ENCODE measurements at regions not wholly inside any gene's neighbourhood (a gene's known extent, or its start where the extent isn't known, plus 50 kb on each side); places are given as distances from the start of the nearest gene placed in this dataset.

- H3K27me3 ChIP-seq (replicated peaks; ENCODE audit: insufficient read depth) = no peaks in the 10 kb centered on the region
- intact Hi-C loops (cut with DNase I) = loop anchor here (5.0 kb wide), 1 partner anchor 736 kb away; no protein-coding TSS in a partner anchor
- H3K9me3 ChIP-seq = no peaks in the 10 kb centered on the region
- TF ChIP-seq POLR2AphosphoS5 (IDR thresholded peaks at IDR 0.05) = no peak
- TF ChIP-seq, protein P1, sequence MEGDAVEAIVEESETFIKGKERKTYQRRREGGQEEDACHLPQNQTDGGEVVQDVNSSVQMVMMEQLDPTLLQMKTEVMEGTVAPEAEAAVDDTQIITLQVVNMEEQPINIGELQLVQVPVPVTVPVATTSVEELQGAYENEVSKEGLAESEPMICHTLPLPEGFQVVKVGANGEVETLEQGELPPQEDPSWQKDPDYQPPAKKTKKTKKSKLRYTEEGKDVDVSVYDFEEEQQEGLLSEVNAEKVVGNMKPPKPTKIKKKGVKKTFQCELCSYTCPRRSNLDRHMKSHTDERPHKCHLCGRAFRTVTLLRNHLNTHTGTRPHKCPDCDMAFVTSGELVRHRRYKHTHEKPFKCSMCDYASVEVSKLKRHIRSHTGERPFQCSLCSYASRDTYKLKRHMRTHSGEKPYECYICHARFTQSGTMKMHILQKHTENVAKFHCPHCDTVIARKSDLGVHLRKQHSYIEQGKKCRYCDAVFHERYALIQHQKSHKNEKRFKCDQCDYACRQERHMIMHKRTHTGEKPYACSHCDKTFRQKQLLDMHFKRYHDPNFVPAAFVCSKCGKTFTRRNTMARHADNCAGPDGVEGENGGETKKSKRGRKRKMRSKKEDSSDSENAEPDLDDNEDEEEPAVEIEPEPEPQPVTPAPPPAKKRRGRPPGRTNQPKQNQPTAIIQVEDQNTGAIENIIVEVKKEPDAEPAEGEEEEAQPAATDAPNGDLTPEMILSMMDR (IDR thresholded peaks at IDR 0.05) = no peak
- H3K27ac ChIP-seq = no peak overlapping the region
- no peaks in the 10 kb centered on the region for H3K36me3 ChIP-seq
- no peak for DNase-seq (ENCODE audit: low spot score)
- WGBS = 93% methylated on average over 7 of the region's 7 CpGs
- H3K4me1 ChIP-seq (replicated peaks) = no peaks in the 10 kb centered on the region
- H3K4me3 ChIP-seq = no peak overlapping the region
Measured at GRCh38 chr11:109747839-109748238, 325.8 kb downstream of the C11orf87 start.

- Histone ChIP-seq H3K27me3 (replicated peaks; ENCODE audit: insufficient read depth) (no peaks in the 10 kb centered on the region), H3K36me3 (no peaks in the 10 kb centered on the region), H3K27ac (no peak overlapping the region), H3K9me3 (no peaks in the 10 kb centered on the region), H3K4me3 (no peak overlapping the region), H3K4me1 (replicated peaks) (no peaks in the 10 kb centered on the region)
- 21% methylated on average over 1 of the region's 1 CpG for WGBS
- intact Hi-C loops (cut with DNase I) = loop anchor here (5.0 kb wide), 1 partner anchor 737 kb away; no protein-coding TSS in a partner anchor
- no peak for TF ChIP-seq POLR2AphosphoS5 (IDR thresholded peaks at IDR 0.05)
- TF ChIP-seq, protein P1 (IDR thresholded peaks at IDR 0.05) = no peak
- TF ChIP-seq POLR2A (IDR thresholded peaks at IDR 0.05) = no peak
- no peak for DNase-seq (ENCODE audit: low spot score)
Measured at GRCh38 chr11:109749476-109749875, 327.5 kb downstream of the C11orf87 start.

- TF ChIP-seq, protein P1 (IDR thresholded peaks at IDR 0.05) = no peak
- no peak for TF ChIP-seq POLR2A (IDR thresholded peaks at IDR 0.05)
- TF ChIP-seq POLR2AphosphoS5 (IDR thresholded peaks at IDR 0.05) = no peak
- Histone ChIP-seq H3K27me3 (replicated peaks; ENCODE audit: insufficient read depth) (no peaks in the 10 kb centered on the region), H3K4me3 (no peak overlapping the region), H3K4me1 (replicated peaks) (no peaks in the 10 kb centered on the region), H3K9me3 (no peaks in the 10 kb centered on the region), H3K36me3 (no peaks in the 10 kb centered on the region), H3K27ac (no peak overlapping the region)
- DNase-seq (ENCODE audit: low spot score) = no peak
- intact Hi-C loops (cut with DNase I) = no loop called here
- 85% methylated on average over 2 of the region's 2 CpGs for WGBS
Measured at GRCh38 chr11:109750964-109751363, 329.0 kb downstream of the C11orf87 start.

GRCh38 chr11:109752212-109752825 is 330.3 kb downstream of the C11orf87 start:
- H3K4me3 ChIP-seq = no peak overlapping the region
- H3K27me3 ChIP-seq (replicated peaks; ENCODE audit: insufficient read depth) = no peaks in the 10 kb centered on the region
- H3K4me1 ChIP-seq (replicated peaks) = no peaks in the 10 kb centered on the region
- no peak overlapping the region for H3K27ac ChIP-seq
- no peaks in the 10 kb centered on the region for H3K9me3 ChIP-seq
- intact Hi-C loops (cut with DNase I) = no loop called here
- DNase-seq (ENCODE audit: low spot score) = no peak
- H3K36me3 ChIP-seq = no peaks in the 10 kb centered on the region
- TF ChIP-seq, protein P1 (IDR thresholded peaks at IDR 0.05) = no peak
- no peak for TF ChIP-seq POLR2A (IDR thresholded peaks at IDR 0.05)
- TF ChIP-seq POLR2AphosphoS5 (IDR thresholded peaks at IDR 0.05) = no peak
- 80% methylated on average over 5 of the region's 5 CpGs for WGBS

DNA sequence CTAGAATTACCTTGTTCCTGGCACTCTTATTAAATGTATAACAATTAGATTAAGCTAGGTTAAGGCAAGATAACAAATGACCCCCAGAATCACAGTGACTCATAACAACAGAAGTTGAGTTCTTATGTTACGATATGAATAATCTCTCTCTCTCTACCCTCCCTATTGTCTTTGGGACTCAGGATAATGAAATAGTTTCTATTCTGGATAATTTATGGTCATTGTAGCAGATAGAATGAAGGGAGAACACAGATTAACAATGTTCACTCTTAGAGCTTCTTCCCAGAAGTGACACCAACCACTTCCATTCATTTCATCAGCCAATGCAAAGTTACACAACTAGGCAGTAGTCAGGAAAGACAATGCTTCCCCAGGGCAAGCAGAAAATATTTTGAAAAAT is 334.5 kb downstream of the C11orf87 start:
- DNase-seq (ENCODE audit: low spot score) = no peak
- no peaks in the 10 kb centered on the region for H3K4me1 ChIP-seq (replicated peaks)
- intact Hi-C loops (cut with DNase I) = no loop called here
- no peaks in the 10 kb centered on the region for H3K27me3 ChIP-seq (replicated peaks; ENCODE audit: insufficient read depth)
- H3K27ac ChIP-seq = no peak overlapping the region
- no peaks in the 10 kb centered on the region for H3K9me3 ChIP-seq
- H3K36me3 ChIP-seq = no peaks in the 10 kb centered on the region
- WGBS = 86% methylated on average over 1 of the region's 1 CpG
- no peak overlapping the region for H3K4me3 ChIP-seq
- TF ChIP-seq, protein P1 (IDR thresholded peaks at IDR 0.05) = no peak
- TF ChIP-seq POLR2AphosphoS5 (IDR thresholded peaks at IDR 0.05) (no peak), POLR2A (IDR thresholded peaks at IDR 0.05) (no peak)

Measured in prostate gland (tissue), 2 donors.